ENCODE measurements at regions not wholly inside any gene's neighbourhood (a gene's known extent, or its start where the extent isn't known, plus 50 kb on each side); places are given as distances from the start of the nearest gene placed in this dataset.

DNA sequence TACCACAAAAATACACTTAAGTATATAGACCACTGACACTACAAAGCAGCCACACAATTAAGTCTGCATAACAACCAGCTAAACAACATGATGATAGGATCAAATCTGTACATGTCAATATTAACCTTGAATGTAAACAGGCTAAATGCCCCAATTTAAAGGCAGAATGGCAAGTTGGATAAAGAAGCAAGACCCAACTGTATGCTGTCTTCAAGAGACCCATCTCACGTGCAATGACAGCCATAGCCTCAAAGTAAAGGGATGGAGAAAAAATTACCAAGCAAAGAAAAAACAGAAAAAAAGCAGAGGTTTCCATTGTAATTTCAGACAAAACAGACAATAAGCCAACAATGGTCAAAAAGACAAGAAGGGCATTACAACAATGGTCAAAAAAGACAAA is 77.3 kb upstream of the APC start:
- no peaks in the 10 kb centered on the region for H3K4me1 ChIP-seq (ENCODE audit: control insufficient read depth, insufficient read depth, low read length)

GRCh38 chr5:112663146-112663545 is 74.5 kb upstream of the APC start:
- Histone ChIP-seq H3K4me3 (ENCODE audit: low read length in 2 of 2) (no peak overlapping the region), H3K4me1 (ENCODE audit: control insufficient read depth, insufficient read depth, low read length) (no peaks in the 10 kb centered on the region), H3K9me3 (ENCODE audit: control insufficient read depth in 2 of 2, low read length in 2 of 2) (no peaks in the 10 kb centered on the region), H3K9ac (ENCODE audit: low read length in 2 of 2) (no peak overlapping the region), H3K36me3 (ENCODE audit: control insufficient read depth in 2 of 2, insufficient read depth in 2 of 2, low read length in 2 of 2) (no peaks in the 10 kb centered on the region), H3K27me3 (ENCODE audit: control insufficient read depth in 1 of 2, insufficient read depth in 2 of 2, low read length in 2 of 2) (no peaks in the 10 kb centered on the region), H3K27ac (ENCODE audit: low read length) (no peak overlapping the region)

More for the DNA sequence above, 77.3 kb upstream of the APC start:
- Histone ChIP-seq H3K27ac (ENCODE audit: low read length) (no peak overlapping the region), H3K9ac (ENCODE audit: low read length in 2 of 2) (no peak overlapping the region), H3K4me3 (ENCODE audit: low read length in 2 of 2) (no peak overlapping the region), H3K36me3 (ENCODE audit: control insufficient read depth in 2 of 2, insufficient read depth in 2 of 2, low read length in 2 of 2) (no peaks in the 10 kb centered on the region), H3K27me3 (ENCODE audit: control insufficient read depth in 1 of 2, insufficient read depth in 2 of 2, low read length in 2 of 2) (no peaks in the 10 kb centered on the region), H3K9me3 (ENCODE audit: control insufficient read depth in 2 of 2, low read length in 2 of 2) (no peaks in the 10 kb centered on the region)

- Histone ChIP-seq H3K9me3 (ENCODE audit: control insufficient read depth in 2 of 2, low read length in 2 of 2) (no peaks in the 10 kb centered on the region), H3K36me3 (ENCODE audit: control insufficient read depth in 2 of 2, insufficient read depth in 2 of 2, low read length in 2 of 2) (no peaks in the 10 kb centered on the region), H3K9ac (ENCODE audit: low read length in 2 of 2) (no peak overlapping the region), H3K27me3 (ENCODE audit: control insufficient read depth in 1 of 2, insufficient read depth in 2 of 2, low read length in 2 of 2) (no peaks in the 10 kb centered on the region), H3K27ac (ENCODE audit: low read length) (no peak overlapping the region), H3K4me1 (ENCODE audit: control insufficient read depth, insufficient read depth, low read length) (no peaks in the 10 kb centered on the region), H3K4me3 (ENCODE audit: low read length in 2 of 2) (no peak overlapping the region)
Observed at GRCh38 chr5:112668016-112668415, 69.7 kb upstream of the APC start.

GRCh38 chr5:112668911-112669310 is 68.8 kb upstream of the APC start:
- H3K9me3 ChIP-seq (ENCODE audit: control insufficient read depth in 2 of 2, low read length in 2 of 2) = no peaks in the 10 kb centered on the region
- H3K4me3 ChIP-seq (ENCODE audit: low read length in 2 of 2) = no peak overlapping the region
- no peak overlapping the region for H3K27ac ChIP-seq (ENCODE audit: low read length)
- no peaks in the 10 kb centered on the region for H3K27me3 ChIP-seq (ENCODE audit: control insufficient read depth in 1 of 2, insufficient read depth in 2 of 2, low read length in 2 of 2)
- H3K36me3 ChIP-seq (ENCODE audit: control insufficient read depth in 2 of 2, insufficient read depth in 2 of 2, low read length in 2 of 2) = no peaks in the 10 kb centered on the region
- H3K4me1 ChIP-seq (ENCODE audit: control insufficient read depth, insufficient read depth, low read length) = no peaks in the 10 kb centered on the region
- no peak overlapping the region for H3K9ac ChIP-seq (ENCODE audit: low read length in 2 of 2)

DNA sequence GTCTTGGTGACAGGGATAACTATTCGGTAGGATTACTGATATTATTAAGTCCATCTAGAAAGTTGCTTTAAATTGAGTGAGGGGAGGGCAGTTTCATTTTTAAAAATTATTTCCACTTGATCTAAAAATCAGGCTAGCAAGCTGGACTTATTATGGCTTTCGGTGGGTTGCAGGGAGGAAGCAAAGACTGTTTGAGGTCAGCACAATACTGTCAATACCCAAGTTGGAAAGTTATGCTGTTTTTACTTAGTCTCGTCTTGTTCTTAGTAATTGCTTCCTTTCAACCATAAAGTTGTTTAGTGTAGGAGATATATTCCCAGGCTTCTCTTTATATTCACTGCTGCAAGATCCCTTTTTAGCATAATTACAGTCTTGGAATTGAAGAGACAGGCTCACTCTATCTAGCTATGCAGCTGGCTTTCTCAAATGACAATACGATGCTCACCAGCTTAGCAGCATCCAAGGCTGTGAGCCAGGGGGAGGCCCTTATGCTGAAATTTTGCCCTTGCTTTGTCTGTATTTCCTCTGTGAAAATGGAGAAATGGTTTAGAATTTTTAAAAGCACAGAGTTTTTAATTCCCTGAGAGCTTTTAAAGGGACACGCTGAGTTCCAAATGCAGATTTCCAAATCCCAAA is 68.2 kb upstream of the APC start:
- Histone ChIP-seq H3K27ac (ENCODE audit: low read length) (no peak overlapping the region), H3K9ac (ENCODE audit: low read length in 2 of 2) (no peak overlapping the region), H3K27me3 (ENCODE audit: control insufficient read depth in 1 of 2, insufficient read depth in 2 of 2, low read length in 2 of 2) (no peaks in the 10 kb centered on the region), H3K9me3 (ENCODE audit: control insufficient read depth in 2 of 2, low read length in 2 of 2) (no peaks in the 10 kb centered on the region), H3K4me3 (ENCODE audit: low read length in 2 of 2) (no peak overlapping the region), H3K4me1 (ENCODE audit: control insufficient read depth, insufficient read depth, low read length) (no peaks in the 10 kb centered on the region), H3K36me3 (ENCODE audit: control insufficient read depth in 2 of 2, insufficient read depth in 2 of 2, low read length in 2 of 2) (no peaks in the 10 kb centered on the region)

DNA sequence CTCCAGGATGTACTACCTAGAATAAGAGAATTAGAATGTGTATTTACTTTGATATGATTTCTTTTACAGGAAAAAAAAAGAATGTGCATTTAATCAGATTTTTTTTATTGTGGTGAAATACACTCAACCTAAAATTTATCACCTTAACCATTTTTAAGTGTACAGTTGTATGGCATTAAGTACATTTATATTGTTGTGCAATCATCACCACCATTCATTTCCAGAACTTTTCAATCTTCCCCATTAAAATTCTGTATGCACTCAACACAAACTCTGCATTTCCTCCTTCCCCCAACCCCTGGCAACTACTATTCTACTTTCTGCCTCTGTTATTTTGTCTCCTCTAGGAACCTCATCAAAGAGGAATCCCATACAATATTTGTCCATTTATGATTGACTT is 66.0 kb upstream of the APC start:
- no peak overlapping the region for H3K9ac ChIP-seq (ENCODE audit: low read length in 2 of 2)
- H3K36me3 ChIP-seq (ENCODE audit: control insufficient read depth in 2 of 2, insufficient read depth in 2 of 2, low read length in 2 of 2) = no peaks in the 10 kb centered on the region
- H3K27me3 ChIP-seq (ENCODE audit: control insufficient read depth in 1 of 2, insufficient read depth in 2 of 2, low read length in 2 of 2) = no peaks in the 10 kb centered on the region
- H3K4me1 ChIP-seq (ENCODE audit: control insufficient read depth, insufficient read depth, low read length) = no peaks in the 10 kb centered on the region
- no peaks in the 10 kb centered on the region for H3K9me3 ChIP-seq (ENCODE audit: control insufficient read depth in 2 of 2, low read length in 2 of 2)
- no peak overlapping the region for H3K4me3 ChIP-seq (ENCODE audit: low read length in 2 of 2)
- no peak overlapping the region for H3K27ac ChIP-seq (ENCODE audit: low read length)

DNA sequence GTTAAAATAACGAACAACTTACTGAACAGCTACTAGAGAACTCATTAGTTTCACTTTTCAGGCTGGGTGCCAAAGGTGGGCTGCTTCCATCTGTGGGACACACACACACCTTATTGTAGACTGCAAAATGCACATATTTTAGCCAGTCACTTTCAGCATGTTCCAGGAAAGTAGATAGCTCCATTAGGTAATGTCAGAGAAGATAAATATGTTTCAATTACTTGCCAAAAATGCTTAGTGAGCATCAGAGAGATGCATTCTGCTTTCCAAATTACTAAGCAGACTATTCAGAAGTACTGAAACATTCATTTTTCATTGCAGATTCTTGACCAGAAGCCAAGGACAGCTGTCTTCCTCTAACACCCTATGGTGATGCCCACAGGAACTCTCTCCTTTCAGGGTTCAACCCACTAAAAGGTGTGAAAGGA is 56.2 kb upstream of the APC start:
- Histone ChIP-seq H3K9me3 (ENCODE audit: control insufficient read depth in 2 of 2, low read length in 2 of 2) (no peaks in the 10 kb centered on the region), H3K4me3 (ENCODE audit: low read length in 2 of 2) (no peak overlapping the region), H3K27ac (ENCODE audit: low read length) (no peak overlapping the region), H3K27me3 (ENCODE audit: control insufficient read depth in 1 of 2, insufficient read depth in 2 of 2, low read length in 2 of 2) (no peaks in the 10 kb centered on the region), H3K4me1 (ENCODE audit: control insufficient read depth, insufficient read depth, low read length) (peaks cover 23% of the 10 kb centered on the region), H3K9ac (ENCODE audit: low read length in 2 of 2) (no peak overlapping the region), H3K36me3 (ENCODE audit: control insufficient read depth in 2 of 2, insufficient read depth in 2 of 2, low read length in 2 of 2) (no peaks in the 10 kb centered on the region)

GRCh38 chr5:112682621-112683061 is 55.0 kb upstream of the APC start:
- H3K36me3 ChIP-seq (ENCODE audit: control insufficient read depth in 2 of 2, insufficient read depth in 2 of 2, low read length in 2 of 2) = no peaks in the 10 kb centered on the region
- no peaks in the 10 kb centered on the region for H3K9me3 ChIP-seq (ENCODE audit: control insufficient read depth in 2 of 2, low read length in 2 of 2)
- no peak overlapping the region for H3K4me3 ChIP-seq (ENCODE audit: low read length in 2 of 2)
- no peak overlapping the region for H3K27ac ChIP-seq (ENCODE audit: low read length)
- no peak overlapping the region for H3K9ac ChIP-seq (ENCODE audit: low read length in 2 of 2)
- H3K27me3 ChIP-seq (ENCODE audit: control insufficient read depth in 1 of 2, insufficient read depth in 2 of 2, low read length in 2 of 2) = no peaks in the 10 kb centered on the region
- H3K4me1 ChIP-seq (ENCODE audit: control insufficient read depth, insufficient read depth, low read length) = peaks cover 23% of the 10 kb centered on the region

DNA sequence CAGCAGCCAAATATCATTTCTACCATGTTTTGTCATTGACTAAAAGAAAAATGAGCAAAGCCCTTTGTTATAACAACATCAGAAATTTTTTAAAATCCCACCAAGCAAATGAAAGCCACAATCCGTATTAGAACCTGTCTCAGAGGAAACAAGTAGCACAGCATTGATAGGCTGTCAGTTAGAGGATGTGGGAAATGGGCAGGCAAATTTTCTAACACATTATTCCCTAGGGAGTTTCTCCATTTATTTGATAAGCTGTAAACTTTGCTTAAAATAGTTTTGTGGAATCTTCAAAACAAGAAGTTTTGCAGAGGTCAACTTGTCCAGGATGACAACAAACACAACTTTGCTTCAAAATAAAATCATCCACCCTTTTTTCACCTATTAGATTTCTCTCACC is 53.6 kb upstream of the APC start:
- Histone ChIP-seq H3K4me3 (ENCODE audit: low read length in 2 of 2) (no peak overlapping the region), H3K36me3 (ENCODE audit: control insufficient read depth in 2 of 2, insufficient read depth in 2 of 2, low read length in 2 of 2) (no peaks in the 10 kb centered on the region), H3K9me3 (ENCODE audit: control insufficient read depth in 2 of 2, low read length in 2 of 2) (no peaks in the 10 kb centered on the region), H3K27me3 (ENCODE audit: control insufficient read depth in 1 of 2, insufficient read depth in 2 of 2, low read length in 2 of 2) (no peaks in the 10 kb centered on the region), H3K27ac (ENCODE audit: low read length) (peak overlapping the region; percentile 53), H3K9ac (ENCODE audit: low read length in 2 of 2) (no peak overlapping the region), H3K4me1 (ENCODE audit: control insufficient read depth, insufficient read depth, low read length) (peaks cover 23% of the 10 kb centered on the region)

GRCh38 chr5:112684737-112685136 is 52.9 kb upstream of the APC start:
- H3K9me3 ChIP-seq (ENCODE audit: control insufficient read depth in 2 of 2, low read length in 2 of 2) = no peaks in the 10 kb centered on the region
- no peaks in the 10 kb centered on the region for H3K36me3 ChIP-seq (ENCODE audit: control insufficient read depth in 2 of 2, insufficient read depth in 2 of 2, low read length in 2 of 2)
- H3K27me3 ChIP-seq (ENCODE audit: control insufficient read depth in 1 of 2, insufficient read depth in 2 of 2, low read length in 2 of 2) = no peaks in the 10 kb centered on the region
- H3K4me1 ChIP-seq (ENCODE audit: control insufficient read depth, insufficient read depth, low read length) = peaks cover 23% of the 10 kb centered on the region
- no peak overlapping the region for H3K9ac ChIP-seq (ENCODE audit: low read length in 2 of 2)
- no peak overlapping the region for H3K4me3 ChIP-seq (ENCODE audit: low read length in 2 of 2)
- peak overlapping the region; percentile 53 for H3K27ac ChIP-seq (ENCODE audit: low read length)

DNA sequence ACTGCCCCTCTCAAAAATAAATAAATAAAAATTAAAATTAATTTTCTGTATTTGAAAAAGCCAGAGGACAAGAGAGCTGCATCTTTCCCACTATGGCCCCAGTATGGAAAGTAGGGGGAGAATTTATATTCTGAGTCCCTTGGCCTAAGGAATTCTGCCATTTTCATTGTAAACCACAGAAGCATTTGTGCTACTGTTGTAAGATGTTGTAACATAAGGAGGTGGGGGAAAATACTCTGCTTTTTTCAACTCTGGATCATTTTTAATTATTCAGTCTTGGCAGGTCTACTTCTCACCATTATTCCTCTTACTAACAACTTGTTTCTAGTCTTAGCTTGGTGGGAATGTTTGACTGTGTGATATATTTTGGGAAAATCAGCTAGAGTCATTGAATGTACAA is 52.3 kb upstream of the APC start:
- Histone ChIP-seq H3K27me3 (ENCODE audit: control insufficient read depth in 1 of 2, insufficient read depth in 2 of 2, low read length in 2 of 2) (no peaks in the 10 kb centered on the region), H3K4me3 (ENCODE audit: low read length in 2 of 2) (no peak overlapping the region), H3K36me3 (ENCODE audit: control insufficient read depth in 2 of 2, insufficient read depth in 2 of 2, low read length in 2 of 2) (no peaks in the 10 kb centered on the region), H3K4me1 (ENCODE audit: control insufficient read depth, insufficient read depth, low read length) (peaks cover 23% of the 10 kb centered on the region), H3K9ac (ENCODE audit: low read length in 2 of 2) (no peak overlapping the region), H3K27ac (ENCODE audit: low read length) (peak overlapping the region; percentile 53), H3K9me3 (ENCODE audit: control insufficient read depth in 2 of 2, low read length in 2 of 2) (no peaks in the 10 kb centered on the region)
